Adipocyte (in vitro differentiated cells): ENCODE measurements at regions not wholly inside any gene's neighbourhood (a gene's known extent, or its start where the extent isn't known, plus 50 kb on each side); places are given as distances from the start of the nearest gene placed in this dataset.

ENCODE experiments used
- DNase-seq: peaks from one replicate; pipeline ENCODE4 v3.0.0-alpha.2; 2015; ENCODE audit warnings: low read depth
- H3K27me3 ChIP-seq: replicated peaks from 2 replicates; pipeline ENCODE4 v1.7.0; 2013; ENCODE audit warnings: mild to moderate bottlenecking, low read length, moderate library complexity; ENCODE audit not compliant: control insufficient read depth, insufficient read depth
- H3K36me3 ChIP-seq: 2 replicates; pipeline ENCODE4 v1.7.0; 2013; ENCODE audit warnings: low read length, mild to moderate bottlenecking, moderate library complexity; ENCODE audit not compliant: control insufficient read depth, insufficient read depth, severe bottlenecking
- H3K4me1 ChIP-seq: 2 replicates; pipeline ENCODE4 v1.7.0; 2013; ENCODE audit warnings: mild to moderate bottlenecking, low read length, moderate library complexity; ENCODE audit not compliant: control insufficient read depth, insufficient read depth
- H3K4me3 ChIP-seq: 2 replicates; pipeline ENCODE4 v1.7.0; 2013; ENCODE audit warnings: mild to moderate bottlenecking, low read length, moderate library complexity
- H3K9ac ChIP-seq: 2 replicates; pipeline ENCODE4 v1.7.0; 2013; ENCODE audit warnings: mild to moderate bottlenecking, low read length, moderate library complexity
- H3K9me3 ChIP-seq: 2 replicates; pipeline ENCODE4 v1.7.0; 2013; ENCODE audit warnings: mild to moderate bottlenecking, low read length, moderate library complexity; ENCODE audit not compliant: control insufficient read depth

DNA sequence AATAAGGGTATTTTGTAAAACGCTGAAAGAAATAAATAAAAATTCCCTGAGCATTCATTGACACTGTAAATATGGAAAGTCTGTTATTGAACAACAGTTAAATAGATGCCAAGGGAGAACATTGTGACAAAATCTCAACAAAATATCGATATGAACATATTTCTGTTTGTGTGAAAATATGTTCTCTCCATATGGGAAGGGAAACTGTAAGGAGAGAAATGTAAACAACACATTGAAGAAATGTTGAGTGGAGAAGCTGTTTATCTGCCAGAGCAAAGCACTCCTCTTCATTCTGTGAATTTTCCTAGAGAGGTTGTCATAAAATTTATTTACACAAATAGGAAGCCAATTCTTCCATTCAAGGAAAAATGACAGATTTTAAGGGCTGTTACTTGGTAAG, 57.1 kb upstream of the EOMES start:
- Histone ChIP-seq H3K27me3 (peaks cover 2% of the 10 kb centered on the region), H3K4me3 (no peak overlapping the region), H3K9me3 (no peaks in the 10 kb centered on the region), H3K9ac (no peak overlapping the region), H3K4me1 (peaks cover 7% of the 10 kb centered on the region), H3K36me3 (no peaks in the 10 kb centered on the region)
- no peak for DNase-seq

DNA sequence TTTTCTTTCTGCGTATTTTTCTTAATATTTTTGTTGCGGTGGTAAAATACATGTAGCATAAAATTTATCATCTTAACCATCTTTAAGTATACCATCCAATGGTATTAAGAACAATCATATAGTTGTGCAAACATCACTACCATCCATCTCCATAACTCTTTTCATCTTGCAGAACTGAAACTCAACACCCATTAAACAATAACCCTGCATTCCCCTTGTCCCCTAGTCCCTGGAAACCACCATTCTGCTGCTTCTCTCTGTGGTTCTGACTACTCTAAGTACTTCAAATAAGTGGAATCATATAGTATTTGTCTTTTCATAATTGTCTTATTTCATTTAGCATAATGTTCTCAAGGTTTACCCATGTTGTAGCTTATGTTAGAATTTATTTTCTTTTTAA, 67.3 kb upstream of the EOMES start:
- Histone ChIP-seq H3K9ac (no peak overlapping the region), H3K27me3 (no peaks in the 10 kb centered on the region), H3K4me3 (no peak overlapping the region), H3K36me3 (no peaks in the 10 kb centered on the region), H3K4me1 (no peaks in the 10 kb centered on the region), H3K9me3 (no peaks in the 10 kb centered on the region)
- DNase-seq = no peak

DNA sequence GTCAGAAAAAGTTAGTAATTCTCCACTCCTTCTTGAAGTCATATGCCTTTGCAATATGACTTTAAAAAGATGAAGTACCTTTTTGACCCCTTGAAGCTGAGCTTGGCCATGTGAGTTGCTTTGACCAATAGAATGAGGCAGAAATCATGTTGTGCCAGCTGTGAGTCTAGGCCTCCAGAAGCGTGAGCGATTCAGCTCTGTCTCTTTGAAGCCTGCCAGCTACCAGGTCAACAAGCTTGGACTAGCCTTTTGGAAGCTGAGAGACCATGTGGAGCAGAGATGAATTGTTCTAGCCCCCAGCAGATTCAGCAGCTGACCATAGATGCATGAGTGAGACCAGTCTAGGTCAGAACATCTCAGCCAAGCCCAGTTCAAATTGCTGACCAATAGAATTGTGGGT, 69.8 kb upstream of the EOMES start:
- H3K9me3 ChIP-seq = no peaks in the 10 kb centered on the region
- no peaks in the 10 kb centered on the region for H3K36me3 ChIP-seq
- H3K27me3 ChIP-seq = peaks cover 3% of the 10 kb centered on the region
- no peaks in the 10 kb centered on the region for H3K4me1 ChIP-seq
- no peak overlapping the region for H3K9ac ChIP-seq
- DNase-seq = no peak
- no peak overlapping the region for H3K4me3 ChIP-seq

DNA sequence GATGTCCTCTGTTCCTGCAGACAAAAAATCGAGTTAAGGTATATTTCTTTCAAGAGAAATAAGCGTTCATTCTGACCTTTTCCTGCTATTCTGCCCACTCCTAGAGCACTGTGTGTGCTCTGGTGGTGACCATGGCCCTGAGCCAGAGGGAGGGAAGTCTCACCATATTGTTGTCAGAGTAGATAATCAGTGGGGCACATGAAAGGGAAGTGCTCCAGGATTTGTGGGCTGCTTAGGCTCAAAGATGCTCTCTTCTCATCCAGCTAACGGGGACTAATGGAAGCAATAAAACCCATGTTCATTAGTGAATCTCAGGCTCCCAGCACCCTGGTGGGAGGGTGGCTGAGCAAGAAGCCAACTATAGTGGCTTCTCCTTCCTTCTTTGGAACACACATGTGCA, 70.7 kb upstream of the EOMES start:
- H3K4me1 ChIP-seq = no peaks in the 10 kb centered on the region
- no peak overlapping the region for H3K4me3 ChIP-seq
- H3K36me3 ChIP-seq = no peaks in the 10 kb centered on the region
- H3K9ac ChIP-seq = no peak overlapping the region
- peaks cover 3% of the 10 kb centered on the region for H3K27me3 ChIP-seq
- no peaks in the 10 kb centered on the region for H3K9me3 ChIP-seq
- DNase-seq = no peak

DNA sequence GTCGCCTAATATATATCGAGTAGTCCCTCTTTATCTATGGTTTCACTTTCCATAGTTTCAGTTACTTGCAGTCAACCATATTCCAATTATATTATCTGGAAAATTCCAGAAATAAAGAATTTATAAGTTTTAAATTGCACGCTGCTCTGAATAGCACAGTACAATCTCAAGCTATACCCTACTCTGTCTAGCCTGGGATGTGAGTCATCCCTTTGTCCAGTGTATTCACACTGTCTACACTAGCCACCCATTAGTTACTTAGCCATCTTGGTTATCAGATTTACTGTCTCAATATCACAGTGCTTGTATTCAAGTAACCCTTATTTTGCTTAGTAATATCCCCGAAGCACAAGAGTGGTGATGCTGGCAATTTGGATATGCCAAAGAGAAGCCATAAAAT, 72.1 kb upstream of the EOMES start:
- H3K4me3 ChIP-seq = no peak overlapping the region
- H3K9me3 ChIP-seq = no peaks in the 10 kb centered on the region
- H3K27me3 ChIP-seq = peaks cover 3% of the 10 kb centered on the region
- DNase-seq = no peak
- H3K4me1 ChIP-seq = no peaks in the 10 kb centered on the region
- no peak overlapping the region for H3K9ac ChIP-seq
- H3K36me3 ChIP-seq = no peaks in the 10 kb centered on the region

DNA sequence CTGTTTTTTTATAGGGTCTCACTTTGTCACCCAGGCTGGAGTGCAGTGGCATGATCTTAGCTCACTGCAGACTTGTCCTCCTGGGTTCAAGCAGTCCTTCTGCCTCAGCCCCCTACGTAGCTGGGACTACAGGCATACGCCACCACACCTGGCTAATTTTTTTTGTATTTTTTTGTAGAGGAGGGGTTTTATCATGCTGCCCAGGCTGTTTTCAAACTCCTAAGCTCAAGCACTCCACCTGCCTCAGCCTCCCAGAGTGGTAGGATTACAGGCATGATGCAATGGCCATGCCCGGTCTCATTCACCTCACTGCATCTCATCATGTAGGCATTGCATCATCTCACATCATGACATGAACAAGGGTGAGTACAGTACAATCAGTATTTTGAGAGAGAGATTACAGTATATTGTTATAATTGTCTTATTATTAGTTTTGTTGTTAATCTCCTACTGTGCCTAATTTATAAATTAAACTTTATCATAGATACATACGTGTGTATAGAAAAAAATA, 74.3 kb upstream of the EOMES start:
- Histone ChIP-seq H3K9ac (no peak overlapping the region), H3K4me1 (no peaks in the 10 kb centered on the region), H3K36me3 (no peaks in the 10 kb centered on the region), H3K9me3 (no peaks in the 10 kb centered on the region), H3K4me3 (no peak overlapping the region), H3K27me3 (peaks cover 3% of the 10 kb centered on the region)
- DNase-seq = no peak

DNA sequence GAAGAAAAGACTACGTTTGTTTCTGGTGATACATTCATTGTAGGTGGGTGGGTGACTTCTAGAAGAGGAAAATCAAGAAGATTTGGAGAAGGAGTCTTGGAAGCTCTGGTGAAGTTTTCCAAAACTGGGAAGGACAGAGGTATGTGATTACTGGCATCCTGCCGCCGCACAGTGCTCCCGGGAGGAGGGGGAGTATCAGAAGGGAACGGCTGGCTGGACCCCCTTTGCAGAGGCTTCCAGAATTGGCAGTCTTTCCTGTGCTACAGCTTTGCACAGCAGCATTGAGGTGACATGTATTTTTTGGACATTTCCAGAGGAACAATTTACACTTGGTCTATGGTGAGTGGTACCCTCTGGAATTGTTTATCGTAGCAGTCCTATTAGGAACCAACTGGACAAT, 75.7 kb upstream of the EOMES start:
- Histone ChIP-seq H3K9me3 (no peaks in the 10 kb centered on the region), H3K36me3 (no peaks in the 10 kb centered on the region), H3K4me3 (no peak overlapping the region), H3K27me3 (peaks cover 3% of the 10 kb centered on the region), H3K9ac (no peak overlapping the region), H3K4me1 (no peaks in the 10 kb centered on the region)
- no peak for DNase-seq

DNA sequence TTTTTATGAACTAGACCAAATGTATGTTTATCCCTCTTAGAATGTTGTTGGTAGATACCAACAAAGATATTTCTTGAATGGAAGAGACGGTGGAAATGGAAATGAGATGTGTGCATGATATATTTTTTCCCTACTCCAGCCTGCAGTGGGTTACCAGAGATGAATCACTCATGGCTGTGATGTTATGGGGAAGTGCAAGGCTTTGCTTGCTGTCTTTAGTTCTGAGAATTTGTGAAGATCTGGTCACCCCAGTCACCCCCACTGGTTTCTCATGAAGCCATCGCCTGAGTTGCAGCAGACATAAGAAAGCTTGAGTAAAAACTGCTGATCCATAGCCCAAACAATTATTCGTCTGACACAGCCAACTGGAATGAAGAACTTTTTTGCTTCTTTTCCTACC, 78.1 kb upstream of the EOMES start:
- Histone ChIP-seq H3K9me3 (no peaks in the 10 kb centered on the region), H3K4me3 (no peak overlapping the region), H3K36me3 (no peaks in the 10 kb centered on the region), H3K4me1 (no peaks in the 10 kb centered on the region), H3K9ac (no peak overlapping the region), H3K27me3 (peaks cover 3% of the 10 kb centered on the region)
- DNase-seq = no peak

DNA sequence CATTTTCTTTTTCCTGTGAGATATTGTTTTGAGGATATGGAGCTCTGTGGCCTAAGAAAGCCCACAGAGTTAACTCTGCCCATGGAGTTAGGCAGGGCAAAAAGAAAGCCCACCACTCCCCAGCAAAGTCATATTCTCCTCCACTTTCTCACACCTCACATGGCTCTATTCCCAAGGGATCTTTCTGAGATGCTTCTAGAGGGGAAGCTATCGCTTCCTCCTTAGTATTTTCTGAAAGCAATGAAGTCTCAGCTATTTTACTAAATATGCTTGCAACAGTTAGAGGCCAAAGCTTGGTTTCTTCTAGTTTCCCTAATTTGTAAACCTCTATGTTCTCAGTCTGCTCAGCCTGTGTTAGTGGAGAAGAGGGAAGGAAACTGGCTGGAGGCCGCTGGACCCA, 80.3 kb upstream of the EOMES start:
- H3K27me3 ChIP-seq = no peaks in the 10 kb centered on the region
- H3K4me3 ChIP-seq = no peak overlapping the region
- H3K9ac ChIP-seq = no peak overlapping the region
- H3K36me3 ChIP-seq = no peaks in the 10 kb centered on the region
- no peaks in the 10 kb centered on the region for H3K4me1 ChIP-seq
- no peak for DNase-seq
- no peaks in the 10 kb centered on the region for H3K9me3 ChIP-seq

DNA sequence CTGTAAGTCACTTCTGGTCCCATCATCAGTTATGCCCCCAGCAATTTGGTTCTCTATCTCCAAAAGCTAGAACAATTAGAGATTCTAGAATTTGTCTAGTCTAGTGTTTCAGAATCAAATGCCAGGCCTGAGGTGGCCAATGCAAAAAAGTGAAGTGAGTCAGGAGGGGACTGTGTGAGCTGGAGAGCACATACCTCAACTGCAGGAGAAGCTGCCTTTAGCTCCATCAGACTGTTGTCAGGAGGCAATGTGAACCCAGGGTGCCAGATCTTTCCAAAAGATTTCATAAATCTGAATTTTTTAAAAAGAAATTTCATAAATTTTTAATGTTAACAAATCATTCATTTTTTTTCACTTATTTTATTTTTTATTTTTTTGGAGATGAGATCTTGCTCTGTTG, 80.7 kb upstream of the EOMES start:
- Histone ChIP-seq H3K9ac (no peak overlapping the region), H3K9me3 (no peaks in the 10 kb centered on the region), H3K27me3 (no peaks in the 10 kb centered on the region), H3K4me3 (no peak overlapping the region), H3K4me1 (no peaks in the 10 kb centered on the region), H3K36me3 (no peaks in the 10 kb centered on the region)
- DNase-seq = no peak

DNA sequence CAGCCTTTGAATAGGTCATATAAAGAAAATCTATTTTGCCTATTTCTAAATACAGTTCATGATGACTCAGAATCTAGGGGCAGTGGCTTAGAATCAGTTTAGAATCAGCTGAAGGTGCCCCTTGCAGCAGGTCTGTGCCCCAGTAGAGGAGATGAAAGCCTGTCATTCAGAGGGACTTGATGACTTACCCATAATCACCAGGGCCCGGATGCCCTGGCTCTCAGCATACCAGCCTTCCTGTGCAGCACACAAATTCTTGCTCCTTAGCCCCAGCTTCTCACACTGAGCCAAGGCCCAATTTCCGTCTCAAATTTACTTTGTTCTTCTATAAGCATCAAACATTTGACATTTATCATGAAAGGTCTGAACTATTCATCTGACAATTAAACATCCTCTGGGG, 83.2 kb upstream of the EOMES start:
- no peak for DNase-seq
- Histone ChIP-seq H3K9me3 (no peaks in the 10 kb centered on the region), H3K4me3 (no peak overlapping the region), H3K27me3 (no peaks in the 10 kb centered on the region), H3K4me1 (no peaks in the 10 kb centered on the region), H3K9ac (no peak overlapping the region), H3K36me3 (no peaks in the 10 kb centered on the region)

DNA sequence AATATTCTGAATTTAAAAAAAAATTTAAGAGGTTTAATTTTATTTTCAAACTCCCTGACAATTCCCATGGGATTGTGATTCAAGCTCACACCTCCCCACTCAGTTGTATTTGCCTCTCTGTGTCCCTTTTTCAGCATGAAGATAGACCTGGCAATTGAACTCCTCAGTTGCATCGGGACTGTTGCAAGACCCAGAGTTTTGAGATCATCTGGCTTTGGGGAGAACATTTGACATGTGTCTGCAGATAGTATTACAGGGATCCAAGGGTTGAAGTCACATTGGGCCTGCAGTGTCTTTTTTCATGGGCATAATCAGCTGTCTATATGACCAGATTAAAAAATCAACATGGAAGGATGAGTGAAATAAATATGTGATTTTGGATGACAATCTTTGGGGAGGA, 91.1 kb upstream of the EOMES start:
- no peaks in the 10 kb centered on the region for H3K27me3 ChIP-seq
- H3K4me1 ChIP-seq = no peaks in the 10 kb centered on the region
- H3K4me3 ChIP-seq = no peak overlapping the region
- no peak overlapping the region for H3K9ac ChIP-seq
- no peaks in the 10 kb centered on the region for H3K36me3 ChIP-seq
- DNase-seq = no peak
- H3K9me3 ChIP-seq = no peaks in the 10 kb centered on the region
